Bronchial epithelial cell (primary cell): ENCODE measurements at regions not wholly inside any gene's neighbourhood (a gene's known extent, or its start where the extent isn't known, plus 50 kb on each side); places are given as distances from the start of the nearest gene placed in this dataset.

Source experiments
- DNase-seq: peaks from one replicate; pipeline ENCODE4 v3.0.0-alpha.2; 2010; ENCODE audit warnings: low read depth
- FAIRE-seq: peaks from 2 replicates; lab custom pipeline; 2011; peaks lifted over from hg19 to GRCh38; lab: Jason Lieb, UNC
- H3K27me3 ChIP-seq: 2 replicates; pipeline ENCODE4 v1.5.1; 2011; ENCODE audit warnings: low read length; ENCODE audit not compliant: control insufficient read depth, insufficient read depth
- H3K36me3 ChIP-seq: 2 replicates; pipeline ENCODE4 v1.5.1; 2011; ENCODE audit warnings: low read length; ENCODE audit not compliant: control insufficient read depth, insufficient read depth
- H3K4me3 ChIP-seq: 2 replicates; pipeline ENCODE4 v1.5.1; 2011; ENCODE audit warnings: mild to moderate bottlenecking, low read depth, low read length, control low read depth
- TF ChIP-seq, protein P1 (sequence below): IDR thresholded peaks from 2 replicates; pipeline ENCODE4 v1.5.1; 2011; ENCODE audit warnings: mild to moderate bottlenecking, moderate library complexity, low read length, control low read depth, inconsistent platforms; ENCODE audit not compliant: insufficient read depth, severe bottlenecking

DNA sequence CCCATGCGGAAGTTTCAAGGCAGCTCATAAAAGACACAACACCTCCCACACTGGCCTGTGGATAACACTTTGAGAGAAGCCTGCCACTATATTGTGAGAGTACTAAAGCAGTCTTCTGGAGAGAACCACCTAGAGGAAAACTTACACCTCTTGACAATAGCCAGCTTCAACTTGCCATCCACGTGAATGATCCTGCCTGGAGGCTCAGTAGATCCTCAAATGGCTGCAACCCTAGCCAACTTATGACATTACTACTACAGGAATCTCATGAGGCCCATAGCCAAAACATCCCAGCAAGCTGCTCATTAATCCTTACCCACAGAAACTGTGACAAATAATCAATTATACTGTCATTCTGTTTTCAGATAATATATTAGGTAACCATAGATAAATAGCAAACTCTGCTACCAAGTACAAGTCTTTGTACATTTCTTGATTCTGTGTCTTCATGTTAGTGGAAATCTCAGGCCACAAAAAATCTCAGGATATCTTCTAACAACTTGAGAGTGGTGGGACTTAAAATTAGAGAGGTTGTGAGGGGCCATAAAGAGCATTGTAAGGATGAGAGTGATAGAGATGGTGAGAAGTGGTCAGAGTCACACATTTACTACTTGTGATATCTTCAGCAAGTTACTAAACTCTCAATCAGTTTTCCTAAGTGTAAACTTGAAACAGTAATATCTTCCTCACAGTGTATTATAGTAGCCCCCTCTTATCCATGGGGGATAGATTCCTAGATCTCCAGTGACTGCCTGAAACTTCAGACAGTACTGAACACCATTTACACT is 368.0 kb downstream of the C12orf50 start:
- Histone ChIP-seq H3K4me3 (no peak overlapping the region), H3K27me3 (no peaks in the 10 kb centered on the region), H3K36me3 (no peaks in the 10 kb centered on the region)
- FAIRE-seq (no peak), DNase-seq (peak; percentile 69)
- TF ChIP-seq, protein P1, sequence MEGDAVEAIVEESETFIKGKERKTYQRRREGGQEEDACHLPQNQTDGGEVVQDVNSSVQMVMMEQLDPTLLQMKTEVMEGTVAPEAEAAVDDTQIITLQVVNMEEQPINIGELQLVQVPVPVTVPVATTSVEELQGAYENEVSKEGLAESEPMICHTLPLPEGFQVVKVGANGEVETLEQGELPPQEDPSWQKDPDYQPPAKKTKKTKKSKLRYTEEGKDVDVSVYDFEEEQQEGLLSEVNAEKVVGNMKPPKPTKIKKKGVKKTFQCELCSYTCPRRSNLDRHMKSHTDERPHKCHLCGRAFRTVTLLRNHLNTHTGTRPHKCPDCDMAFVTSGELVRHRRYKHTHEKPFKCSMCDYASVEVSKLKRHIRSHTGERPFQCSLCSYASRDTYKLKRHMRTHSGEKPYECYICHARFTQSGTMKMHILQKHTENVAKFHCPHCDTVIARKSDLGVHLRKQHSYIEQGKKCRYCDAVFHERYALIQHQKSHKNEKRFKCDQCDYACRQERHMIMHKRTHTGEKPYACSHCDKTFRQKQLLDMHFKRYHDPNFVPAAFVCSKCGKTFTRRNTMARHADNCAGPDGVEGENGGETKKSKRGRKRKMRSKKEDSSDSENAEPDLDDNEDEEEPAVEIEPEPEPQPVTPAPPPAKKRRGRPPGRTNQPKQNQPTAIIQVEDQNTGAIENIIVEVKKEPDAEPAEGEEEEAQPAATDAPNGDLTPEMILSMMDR = no peak

DNA sequence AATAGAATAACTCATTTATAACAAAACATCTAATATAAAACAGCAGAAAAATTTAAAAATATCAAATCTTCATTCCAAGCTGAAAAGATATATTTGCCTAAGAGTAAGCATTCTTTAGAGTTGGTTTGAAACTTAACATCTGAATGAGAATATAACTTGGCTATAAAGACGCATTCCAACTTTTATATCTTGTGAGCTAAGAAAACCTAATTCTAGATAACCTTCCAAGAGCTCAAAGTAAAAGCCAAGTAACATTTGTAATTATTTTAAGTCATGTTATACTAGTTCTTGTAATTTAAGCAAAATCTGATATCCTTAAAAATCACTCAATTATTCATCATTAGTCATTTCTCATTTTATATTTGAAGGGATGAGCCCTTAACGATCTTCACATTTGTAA is 368.9 kb downstream of the C12orf50 start:
- no peaks in the 10 kb centered on the region for H3K36me3 ChIP-seq
- no peak overlapping the region for H3K4me3 ChIP-seq
- FAIRE-seq (no peak), DNase-seq (no peak)
- no peaks in the 10 kb centered on the region for H3K27me3 ChIP-seq
- TF ChIP-seq, protein P1 = no peak

DNA sequence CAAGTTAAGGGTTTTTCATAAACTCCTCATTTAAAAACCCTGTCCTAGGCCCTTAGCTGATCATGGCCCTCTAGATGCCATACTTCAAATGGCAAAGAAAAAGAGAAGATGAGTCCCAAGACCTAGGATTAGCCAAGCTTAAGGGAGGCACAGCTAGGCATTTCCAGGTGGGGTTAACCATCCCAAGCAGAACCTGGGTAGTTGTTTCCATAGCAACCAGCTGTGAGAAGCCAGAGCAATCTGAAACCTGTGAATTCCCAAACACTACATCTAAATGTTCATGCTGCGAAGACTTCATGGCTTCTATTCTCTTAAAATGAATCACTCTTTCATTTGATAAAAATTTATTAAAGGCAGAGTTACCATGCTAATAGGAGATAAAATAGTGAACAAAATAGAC is 372.9 kb downstream of the C12orf50 start:
- no peak for FAIRE-seq
- H3K36me3 ChIP-seq = no peaks in the 10 kb centered on the region
- H3K4me3 ChIP-seq = no peak overlapping the region
- no peaks in the 10 kb centered on the region for H3K27me3 ChIP-seq
- TF ChIP-seq, protein P1 = no peak
- DNase-seq = no peak

DNA sequence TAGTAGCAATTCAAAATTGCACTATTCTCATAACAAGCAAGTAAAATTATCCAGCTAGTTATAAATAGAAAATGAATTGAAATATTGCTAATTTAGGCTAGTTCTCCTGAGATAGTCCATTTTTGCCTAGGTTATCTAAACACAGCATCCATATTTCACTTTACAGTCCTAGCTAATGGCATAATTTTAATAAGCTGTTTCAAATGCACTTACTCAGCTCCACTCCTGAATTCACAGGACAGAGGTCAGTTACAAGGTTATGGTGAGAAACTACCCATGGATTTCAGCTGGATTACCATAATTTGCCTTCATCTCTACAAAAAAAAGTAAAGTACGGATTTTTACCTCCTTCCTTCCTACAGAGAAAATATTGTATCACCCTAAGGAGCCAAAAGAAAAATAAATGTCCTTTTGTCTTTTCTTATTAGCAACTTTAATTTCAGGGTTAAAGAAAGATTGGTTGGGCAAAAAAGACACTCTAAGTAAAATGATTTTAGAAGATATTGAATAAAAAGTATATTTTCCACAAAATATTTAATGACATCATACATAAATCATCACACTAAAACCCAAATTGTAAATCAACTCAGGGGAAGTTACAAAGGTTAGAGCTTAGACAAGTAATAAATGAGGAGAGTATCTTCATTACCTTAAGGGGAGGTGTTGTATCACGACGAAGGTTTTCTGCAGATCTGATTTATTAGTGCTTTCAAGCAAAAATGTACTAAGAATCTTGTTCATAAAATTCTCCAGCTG is 377.4 kb downstream of the C12orf50 start:
- no peak for DNase-seq
- no peak for FAIRE-seq
- Histone ChIP-seq H3K36me3 (no peaks in the 10 kb centered on the region), H3K4me3 (no peak overlapping the region), H3K27me3 (no peaks in the 10 kb centered on the region)
- TF ChIP-seq, protein P1 = no peak

DNA sequence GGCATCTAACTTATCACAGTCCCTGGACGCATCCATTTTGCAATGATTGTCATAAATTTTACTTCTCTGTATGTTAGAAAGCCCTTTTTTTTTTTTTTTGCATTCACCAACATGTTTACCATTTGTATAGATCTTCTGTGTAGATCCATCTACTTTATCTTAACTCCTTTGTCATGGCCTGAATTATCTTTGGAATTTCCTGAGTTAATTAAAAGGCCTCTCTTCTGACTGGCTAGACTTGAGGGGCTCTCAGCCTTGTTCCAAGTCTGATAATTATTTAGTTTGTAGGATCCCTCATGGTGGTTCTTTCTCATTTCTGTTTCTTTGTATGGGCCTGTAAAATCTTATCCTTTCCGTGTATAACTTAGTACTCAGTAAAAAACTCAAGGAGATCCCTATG is 387.0 kb downstream of the C12orf50 start:
- no peaks in the 10 kb centered on the region for H3K27me3 ChIP-seq
- no peaks in the 10 kb centered on the region for H3K36me3 ChIP-seq
- no peak overlapping the region for H3K4me3 ChIP-seq
- TF ChIP-seq, protein P1 = no peak
- no peak for FAIRE-seq
- no peak for DNase-seq
